A549 (cell line): ENCODE measurements at regions not wholly inside any gene's neighbourhood (a gene's known extent, or its start where the extent isn't known, plus 50 kb on each side); places are given as distances from the start of the nearest gene placed in this dataset.

Experiments
- BHLHE40 ChIP-seq: IDR thresholded peaks from 2 replicates; pipeline ENCODE4 v1.6.1; 2012; ENCODE audit warnings: low read depth, low read length, inconsistent platforms
- CBX8 ChIP-seq: fragments of 200-600 bp; sonication (generic); IDR thresholded peaks from 2 replicates; pipeline ENCODE4 v1.6.1; 2016
- CTCF ChIP-seq: fragments of >200 bp; sonication (Bioruptor Twin); formaldehyde crosslinking; IDR thresholded peaks from 3 replicates; pipeline ENCODE4 v1.5.1; 2016
- MAFK ChIP-seq: fragments of 450-650 bp; IDR thresholded peaks from 2 replicates; pipeline ENCODE4 v1.6.1; 2014; ENCODE audit not compliant: partially characterized antibody
- MAZ ChIP-seq: fragments of 150-350 bp; IDR thresholded peaks from 2 replicates; pipeline ENCODE4 v1.6.1; 2014; ENCODE audit warnings: antibody characterized with exemption, low read depth, low read length, borderline replicate concordance
- NPAS2 ChIP-seq: fragments of 250-450 bp; sonication (Bioruptor Pico); IDR thresholded peaks from 2 replicates; pipeline ENCODE4 v1.8.0; 2022; ENCODE audit warnings: mild to moderate bottlenecking, moderate library complexity, borderline replicate concordance
- NR3C1 ChIP-seq: fragments of >200 bp; sonication (Bioruptor Twin); formaldehyde crosslinking; IDR thresholded peaks from 3 replicates; pipeline ENCODE4 v1.6.1; 2017
- POLR2A ChIP-seq: IDR thresholded peaks from 2 replicates; pipeline ENCODE4 v1.6.1; 2012; ENCODE audit warnings: mild to moderate bottlenecking, low read length
- RAD21 ChIP-seq, 2 experiments: fragments of >200 bp in 1 of 2; sonication (Bioruptor Twin) in 1 of 2; formaldehyde crosslinking in 1 of 2; IDR thresholded peaks in 1 of 2; conservative IDR thresholded peaks in 1 of 2; 2 replicates in 1 of 2; 3 replicates in 1 of 2; pipeline ENCODE4 v1.6.1; 2012 to 2018; ENCODE audit warnings: inconsistent platforms in 1 of 2
- RCOR1 ChIP-seq: fragments of 150-350 bp; IDR thresholded peaks from 2 replicates; pipeline ENCODE4 v1.6.1; 2014; ENCODE audit warnings: antibody characterized with exemption, low read length, low read depth
- TF ChIP-seq, protein P1 (sequence below): fragments of 200-600 bp; sonication (generic); IDR thresholded peaks from 2 replicates; pipeline ENCODE4 v1.6.1; 2016; ENCODE audit warnings: antibody characterized with exemption, mild to moderate bottlenecking, moderate library complexity

DNA sequence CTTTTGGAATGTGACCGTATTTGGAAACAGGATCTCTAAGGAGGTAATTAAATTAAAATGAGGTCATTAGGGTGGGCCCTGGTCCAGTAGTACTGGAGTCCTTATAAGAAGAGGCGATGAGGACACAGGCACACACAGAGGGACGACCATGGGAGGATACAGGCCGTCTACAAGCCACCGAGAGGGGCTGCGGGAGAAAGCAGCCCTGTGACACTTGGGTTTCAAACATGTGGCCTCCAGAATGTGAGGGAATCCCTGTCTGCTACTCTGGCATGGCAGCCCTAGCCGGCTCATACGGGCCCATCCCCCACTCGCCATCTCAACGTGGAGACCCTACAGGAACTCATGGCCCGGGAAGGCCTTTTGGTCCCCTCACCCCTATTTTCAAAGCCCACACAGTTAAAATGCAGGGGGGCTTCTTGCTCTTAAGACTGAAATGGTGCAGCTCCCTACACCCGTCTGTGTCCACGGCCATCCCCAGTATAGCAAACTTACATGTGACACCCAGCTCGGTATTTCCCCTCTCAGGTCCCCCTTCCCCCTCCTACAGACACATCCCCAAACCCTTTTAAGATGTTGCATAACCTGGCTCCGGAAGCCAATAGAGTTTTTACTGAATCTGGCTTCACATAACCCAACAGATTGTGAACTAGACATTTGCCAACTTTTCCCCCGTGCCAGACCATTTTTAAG is 124.1 kb upstream of the TBL1X start:
- TF ChIP-seq BHLHE40 = no peak
- TF ChIP-seq CTCF = no peak
- no peak for TF ChIP-seq NPAS2 (CRISPR knock-in tag)
- TF ChIP-seq, protein P1, sequence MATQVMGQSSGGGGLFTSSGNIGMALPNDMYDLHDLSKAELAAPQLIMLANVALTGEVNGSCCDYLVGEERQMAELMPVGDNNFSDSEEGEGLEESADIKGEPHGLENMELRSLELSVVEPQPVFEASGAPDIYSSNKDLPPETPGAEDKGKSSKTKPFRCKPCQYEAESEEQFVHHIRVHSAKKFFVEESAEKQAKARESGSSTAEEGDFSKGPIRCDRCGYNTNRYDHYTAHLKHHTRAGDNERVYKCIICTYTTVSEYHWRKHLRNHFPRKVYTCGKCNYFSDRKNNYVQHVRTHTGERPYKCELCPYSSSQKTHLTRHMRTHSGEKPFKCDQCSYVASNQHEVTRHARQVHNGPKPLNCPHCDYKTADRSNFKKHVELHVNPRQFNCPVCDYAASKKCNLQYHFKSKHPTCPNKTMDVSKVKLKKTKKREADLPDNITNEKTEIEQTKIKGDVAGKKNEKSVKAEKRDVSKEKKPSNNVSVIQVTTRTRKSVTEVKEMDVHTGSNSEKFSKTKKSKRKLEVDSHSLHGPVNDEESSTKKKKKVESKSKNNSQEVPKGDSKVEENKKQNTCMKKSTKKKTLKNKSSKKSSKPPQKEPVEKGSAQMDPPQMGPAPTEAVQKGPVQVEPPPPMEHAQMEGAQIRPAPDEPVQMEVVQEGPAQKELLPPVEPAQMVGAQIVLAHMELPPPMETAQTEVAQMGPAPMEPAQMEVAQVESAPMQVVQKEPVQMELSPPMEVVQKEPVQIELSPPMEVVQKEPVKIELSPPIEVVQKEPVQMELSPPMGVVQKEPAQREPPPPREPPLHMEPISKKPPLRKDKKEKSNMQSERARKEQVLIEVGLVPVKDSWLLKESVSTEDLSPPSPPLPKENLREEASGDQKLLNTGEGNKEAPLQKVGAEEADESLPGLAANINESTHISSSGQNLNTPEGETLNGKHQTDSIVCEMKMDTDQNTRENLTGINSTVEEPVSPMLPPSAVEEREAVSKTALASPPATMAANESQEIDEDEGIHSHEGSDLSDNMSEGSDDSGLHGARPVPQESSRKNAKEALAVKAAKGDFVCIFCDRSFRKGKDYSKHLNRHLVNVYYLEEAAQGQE = no peak
- no peak for TF ChIP-seq POLR2A
- TF ChIP-seq CBX8 = no peak
- no peak for TF ChIP-seq MAZ
- TF ChIP-seq NR3C1 = no peak
- TF ChIP-seq RCOR1 = no peak
- no peak for TF ChIP-seq MAFK
- TF ChIP-seq RAD21 (conservative IDR thresholded peaks at IDR 0.05 in 1 of 2, IDR thresholded peaks at IDR 0.05 in 1 of 2) = no peak
